H1 (cell line): ENCODE measurements at regions not wholly inside any gene's neighbourhood (a gene's known extent, or its start where the extent isn't known, plus 50 kb on each side); places are given as distances from the start of the nearest gene placed in this dataset.

ENCODE experiments used
- CTCF ChIA-PET: fragments of 300-600 bp; sonication (Branson Sonifier 250); formaldehyde crosslinking; loops from one replicate; lab custom pipeline; 2021; ENCODE audit not compliant: partially characterized antibody; lab: Charles Lee
- POLR2A ChIA-PET: fragments of 300-600 bp; sonication (Branson Sonifier 250); formaldehyde crosslinking; loops from one replicate; lab custom pipeline; 2021; ENCODE audit warnings: inconsistent platforms; ENCODE audit not compliant: partially characterized antibody; lab: Charles Lee
- DNase-seq, 2 experiments: peaks; one replicate each; pipeline versions ENCODE4 v3.0.0 to v3.0.0-alpha.2; 2010 to 2022; ENCODE audit warnings: low spot score in 2 of 2, low read depth in 1 of 2, mixed read lengths in 1 of 2
- FAIRE-seq: peaks from 2 replicates; lab custom pipeline; 2011; peaks lifted over from hg19 to GRCh38; lab: Jason Lieb, UNC
- H2AFZ ChIP-seq: 2 replicates; pipeline ENCODE4 v1.8.1; 2012; ENCODE audit warnings: low read length, inconsistent platforms
- H2AK5ac ChIP-seq: 2 replicates; pipeline ENCODE4 v1.6.1; 2013; ENCODE audit warnings: low read depth, low read length
- H2BK120ac ChIP-seq: replicated peaks from 2 replicates; pipeline ENCODE3; 2013; ENCODE audit warnings: low read depth, low read length, inconsistent platforms
- H2BK12ac ChIP-seq: 2 replicates; pipeline ENCODE4 v1.6.1; 2013; ENCODE audit warnings: low read depth, low read length
- H2BK15ac ChIP-seq: 2 replicates; pipeline ENCODE4 v1.6.1; 2013; ENCODE audit warnings: low read length
- H2BK20ac ChIP-seq: 2 replicates; pipeline ENCODE4 v1.6.1; 2013; ENCODE audit warnings: low read length
- H2BK5ac ChIP-seq: 2 replicates; pipeline ENCODE4 v1.6.1; 2013; ENCODE audit warnings: low read depth, low read length
- H3K14ac ChIP-seq: 2 replicates; pipeline ENCODE4 v1.6.1; 2013; ENCODE audit warnings: inconsistent platforms; ENCODE audit not compliant: insufficient read length
- H3K18ac ChIP-seq: 2 replicates; pipeline ENCODE4 v1.6.1; 2013; ENCODE audit warnings: low read length; ENCODE audit errors: extremely low read depth
- H3K23ac ChIP-seq: 2 replicates; pipeline ENCODE4 v1.6.1; 2013; ENCODE audit warnings: inconsistent platforms; ENCODE audit not compliant: insufficient read length
- H3K23me2 ChIP-seq: 2 replicates; pipeline ENCODE4 v1.6.1; 2013; ENCODE audit warnings: low read depth, low read length
- H3K27ac ChIP-seq: 2 replicates; pipeline ENCODE4 v1.6.1; 2011; ENCODE audit warnings: low read depth, low read length, inconsistent platforms
- H3K27me3 ChIP-seq, 4 experiments: replicated peaks in 1 of 4; 1 replicate in 1 of 4; 2 replicates in 3 of 4; pipeline versions ENCODE4 v1.6.1 to v1.8.1; 2011 to 2013; ENCODE audit warnings: low read length in 3 of 4, mild to moderate bottlenecking in 3 of 4, inconsistent platforms in 2 of 4, mixed read lengths in 2 of 4, moderate library complexity in 1 of 4; ENCODE audit not compliant: control insufficient read depth in 3 of 4, insufficient read depth in 3 of 4; ENCODE audit errors: extremely low read depth in 1 of 4
- H3K36me3 ChIP-seq, 4 experiments: 2 replicates each; pipeline versions ENCODE4 v1.6.1 to v1.8.1; 2011 to 2013; ENCODE audit warnings: mild to moderate bottlenecking in 4 of 4, low read length in 3 of 4, moderate library complexity in 2 of 4, control low read depth in 1 of 4, inconsistent platforms in 1 of 4; ENCODE audit not compliant: insufficient read depth in 4 of 4, control insufficient read depth in 2 of 4
- H3K4ac ChIP-seq: replicated peaks from 2 replicates; pipeline ENCODE3; 2013; ENCODE audit warnings: low read length, low read depth, mixed read lengths, inconsistent platforms; ENCODE audit not compliant: insufficient read length
- H3K4me1 ChIP-seq, 4 experiments: replicated peaks in 1 of 4; 1 replicate in 1 of 4; 2 replicates in 3 of 4; pipeline versions ENCODE4 v1.6.1 to v1.8.1; 2011 to 2013; ENCODE audit warnings: low read length in 3 of 4, inconsistent platforms in 2 of 4, mixed read lengths in 1 of 4; ENCODE audit not compliant: insufficient read depth in 4 of 4, control insufficient read depth in 3 of 4
- H3K4me2 ChIP-seq, 2 experiments: 2 replicates each; pipeline versions ENCODE4 v1.6.1 to v1.8.1; 2011 to 2013; ENCODE audit warnings: low read depth in 2 of 2, low read length in 2 of 2, control low read depth in 1 of 2, inconsistent platforms in 1 of 2, mild to moderate bottlenecking in 1 of 2; ENCODE audit not compliant: insufficient read depth in 1 of 2
- H3K4me3 ChIP-seq, 4 experiments: fragments of 200-600, 300-600 bp in 1 of 4; sonication (generic), shearing (Covaris generic), sonication (Bioruptor Twin) in 1 of 4; 2 replicates each; pipeline versions ENCODE4 v1.5.1 to v1.8.1; 2011 to 2016; ENCODE audit warnings: low read length in 4 of 4, low read depth in 3 of 4, control low read depth in 2 of 4, inconsistent platforms in 2 of 4, mild to moderate bottlenecking in 2 of 4, mixed read lengths in 1 of 4, moderate library complexity in 1 of 4; ENCODE audit not compliant: insufficient read depth in 2 of 4; ENCODE audit errors: extremely low read depth in 1 of 4
- H3K56ac ChIP-seq: replicated peaks from 2 replicates; pipeline ENCODE3; 2013; ENCODE audit warnings: low read depth, mild to moderate bottlenecking, mixed read lengths, low read length, inconsistent platforms; ENCODE audit not compliant: insufficient read length
- H3K79me1 ChIP-seq: 2 replicates; pipeline ENCODE4 v1.6.1; 2013; ENCODE audit warnings: low read depth, low read length, control low read depth
- H3K79me2 ChIP-seq, 2 experiments: 2 replicates each; pipeline versions ENCODE4 v1.6.1 to v1.8.1; 2012 to 2013; ENCODE audit warnings: low read length in 2 of 2, mild to moderate bottlenecking in 2 of 2, inconsistent platforms in 1 of 2; ENCODE audit not compliant: insufficient read depth in 2 of 2, control insufficient read depth in 1 of 2
- H3K9ac ChIP-seq, 4 experiments: replicated peaks in 1 of 4; 1 replicate in 1 of 4; 2 replicates in 3 of 4; pipeline versions ENCODE4 v1.6.1 to v1.8.1; 2011 to 2013; ENCODE audit warnings: low read depth in 3 of 4, low read length in 3 of 4, control low read depth in 2 of 4, mild to moderate bottlenecking in 2 of 4, moderate library complexity in 2 of 4, inconsistent platforms in 1 of 4; ENCODE audit errors: extremely low read depth in 1 of 4
- H3K9me3 ChIP-seq, 2 experiments: 2 replicates each; pipeline versions ENCODE4 v1.6.1 to v1.8.1; 2012 to 2013; ENCODE audit warnings: mild to moderate bottlenecking in 2 of 2, moderate library complexity in 2 of 2, control low read depth in 1 of 2, inconsistent platforms in 1 of 2, low read depth in 1 of 2, low read length in 1 of 2, mixed read lengths in 1 of 2; ENCODE audit not compliant: insufficient read depth in 2 of 2
- H4K20me1 ChIP-seq, 2 experiments: replicated peaks in 1 of 2; 2 replicates each; pipeline versions ENCODE3 to v1.8.1; 2011 to 2013; ENCODE audit warnings: inconsistent platforms in 2 of 2, low read length in 2 of 2, mild to moderate bottlenecking in 1 of 2; ENCODE audit not compliant: insufficient read depth in 2 of 2, control insufficient read depth in 1 of 2
- H4K5ac ChIP-seq: 2 replicates; pipeline ENCODE4 v1.6.1; 2013; ENCODE audit warnings: low read length, low read depth, mixed read lengths, inconsistent platforms; ENCODE audit not compliant: insufficient read length
- H4K8ac ChIP-seq: 2 replicates; pipeline ENCODE4 v1.8.0; 2013; ENCODE audit warnings: mild to moderate bottlenecking, moderate library complexity, low read length, inconsistent platforms; ENCODE audit not compliant: insufficient read depth; ENCODE audit errors: extremely low read depth
- H4K91ac ChIP-seq: replicated peaks from 2 replicates; pipeline ENCODE3; 2013; ENCODE audit warnings: low read length, mixed read lengths, inconsistent platforms; ENCODE audit not compliant: insufficient read length
- CHD2 ChIP-seq: IDR thresholded peaks from 2 replicates; pipeline ENCODE4 v1.6.1; 2012; ENCODE audit warnings: low read length, improper control_type of control experiment
- WGBS, 2 experiments: shearing (Covaris generic) in 1 of 2; methylation state at CpG; one replicate each; pipeline versions ENCODE4 v1.1.6 to v1.1.7; 2013 to 2015; ENCODE audit warnings: low lambda C conversion rate in 2 of 2, mixed read lengths in 2 of 2, inconsistent platforms in 1 of 2, low coverage in 1 of 2, missing lambda C conversion rate in 1 of 2; ENCODE audit not compliant: insufficient replicate concordance in 2 of 2, insufficient coverage in 1 of 2, insufficient read length in 1 of 2; ENCODE audit errors: extremely low coverage in 1 of 2, missing lambda C conversion rate in 1 of 2; 5-methylcytosine and 5-hydroxymethylcytosine counted together

GRCh38 chr4:62429297-62429696 lies 1229.2 kb downstream of the ADGRL3 start:
- Histone ChIP-seq H3K9me3 (peaks cover 2 to 4% of the 10 kb centered on the region in 2 experiments; a peak in 1 of 4 replicates), H2BK5ac (no peak overlapping the region), H3K36me3 (no peaks in the 10 kb centered on the region), H3K14ac (no peak overlapping the region), H3K18ac (no peak overlapping the region), H2BK12ac (no peak overlapping the region), H3K79me2 (no peaks in the 10 kb centered on the region), H3K27me3 (no peaks in the 10 kb centered on the region), H2BK15ac (no peak overlapping the region), H3K27ac (no peak overlapping the region), H3K79me1 (no peaks in the 10 kb centered on the region), H4K8ac (no peak overlapping the region), H3K23me2 (no peaks in the 10 kb centered on the region), H3K4me3 (no peak overlapping the region), H3K23ac (no peak overlapping the region), H2BK120ac (no peak overlapping the region), H3K56ac (no peak overlapping the region), H3K4me2 (no peak overlapping the region), H4K20me1 (no peaks in the 10 kb centered on the region), H4K91ac (no peak overlapping the region), H3K4me1 (no peaks in the 10 kb centered on the region), H3K4ac (no peak overlapping the region), H3K9ac (no peak overlapping the region), H2BK20ac (no peak overlapping the region), H4K5ac (no peak overlapping the region), H2AFZ (no peak overlapping the region), H2AK5ac (no peak overlapping the region)
- no peak for TF ChIP-seq CHD2
- DNase-seq (no peak), FAIRE-seq (no peak)
- ChIA-PET POLR2A (no interaction called here), CTCF (no interaction called here)
- WGBS, 2 experiments: 92% methylated on average over 5 of the region's 5 CpGs; no CpG with 5 or more reads in 1 of the 2 experiments
